Naive thymus-derived CD4-positive, alpha-beta T cell (primary cell): ENCODE measurements at regions not wholly inside any gene's neighbourhood (a gene's known extent, or its start where the extent isn't known, plus 50 kb on each side); places are given as distances from the start of the nearest gene placed in this dataset.

Source experiments
- ATAC-seq: fragments of 150-1000 bp; cut with Tn5 transposase; 2 replicates; pipeline ENCODE4 v1.10.0; 2021; ENCODE audit warnings: mild to moderate bottlenecking, moderate library complexity
- CTCF ChIA-PET: fragments of 350-600 bp; sonication (Branson Sonifier 250); formaldehyde crosslinking; loops from one replicate; lab custom pipeline; 2021; ENCODE audit warnings: antibody characterized with exemption; lab: Charles Lee
- POLR2A ChIA-PET: fragments of 350-600 bp; sonication (Branson Sonifier 250); formaldehyde crosslinking; loops from one replicate; lab custom pipeline; 2021; ENCODE audit warnings: antibody characterized with exemption, inconsistent platforms; lab: Charles Lee
- DNase-seq, 9 donors: peaks; one replicate each; pipeline versions ENCODE4 v3.0.0 to v3.0.0-alpha.2; 2020 to 2022; ENCODE audit warnings: mixed read lengths in 1 of 9
- H3K27ac ChIP-seq: one replicate; pipeline ENCODE4 v1.7.0; 2013; ENCODE audit warnings: mild to moderate bottlenecking, low read depth, low read length, moderate library complexity
- H3K27me3 ChIP-seq, 2 donors: one replicate each; pipeline ENCODE4 v1.7.0; 2013; ENCODE audit warnings: low read length in 2 of 2, mild to moderate bottlenecking in 2 of 2, moderate library complexity in 2 of 2; ENCODE audit not compliant: control insufficient read depth in 2 of 2, insufficient read depth in 2 of 2
- H3K36me3 ChIP-seq, 3 experiments: 1 replicate in 2 of 3; 2 replicates in 1 of 3; pipeline ENCODE4 v1.7.0; 2013; ENCODE audit warnings: low read length in 3 of 3, mild to moderate bottlenecking in 3 of 3, moderate library complexity in 1 of 3; ENCODE audit not compliant: insufficient read depth in 3 of 3, control insufficient read depth in 2 of 3
- H3K4me1 ChIP-seq, 2 donors: one replicate each; pipeline ENCODE4 v1.7.0; 2013; ENCODE audit warnings: low read length in 2 of 2, mild to moderate bottlenecking in 2 of 2, moderate library complexity in 1 of 2; ENCODE audit not compliant: control insufficient read depth in 2 of 2, insufficient read depth in 2 of 2
- H3K4me3 ChIP-seq: 2 replicates; pipeline ENCODE4 v1.7.0; 2013; ENCODE audit warnings: mild to moderate bottlenecking, low read length
- H3K9me3 ChIP-seq, 3 experiments: 1 replicate in 2 of 3; 2 replicates in 1 of 3; pipeline ENCODE4 v1.7.0; 2013; ENCODE audit warnings: low read length in 3 of 3; ENCODE audit not compliant: control insufficient read depth in 2 of 3
- H3K27ac Mint-ChIP-seq, 9 donors: one replicate each; pipeline ENCODE4 v1.8.0; 2020 to 2022; ENCODE audit warnings: mixed read lengths in 9 of 9, mild to moderate bottlenecking in 8 of 9, moderate library complexity in 5 of 9, inconsistent platforms in 2 of 9
- H3K27me3 Mint-ChIP-seq, 5 donors: one replicate each; pipeline ENCODE4 v1.8.0; 2021 to 2022; ENCODE audit warnings: mixed read lengths in 5 of 5, mild to moderate bottlenecking in 1 of 5
- H3K36me3 Mint-ChIP-seq, 5 donors: one replicate each; pipeline ENCODE4 v1.8.0; 2020 to 2022; ENCODE audit warnings: mixed read lengths in 5 of 5, mild to moderate bottlenecking in 3 of 5, inconsistent platforms in 1 of 5
- H3K4me1 Mint-ChIP-seq, 7 donors: one replicate each; pipeline ENCODE4 v1.8.0; 2020 to 2022; ENCODE audit warnings: mixed read lengths in 7 of 7, mild to moderate bottlenecking in 3 of 7, inconsistent platforms in 1 of 7
- H3K4me3 Mint-ChIP-seq, 10 donors: one replicate each; pipeline ENCODE4 v1.8.0; 2020 to 2022; ENCODE audit warnings: mild to moderate bottlenecking in 10 of 10, mixed read lengths in 10 of 10, moderate library complexity in 6 of 10, inconsistent platforms in 2 of 10
- H3K9me3 Mint-ChIP-seq, 11 donors: one replicate each; pipeline ENCODE4 v1.8.0; 2020 to 2022; ENCODE audit warnings: mixed read lengths in 11 of 11, mild to moderate bottlenecking in 4 of 11, inconsistent platforms in 1 of 11, moderate library complexity in 1 of 11
- intact Hi-C, 2 donors: fragments of 100-400 bp; cut with micrococcal nuclease; formaldehyde crosslinking; loops; one replicate each; pipeline ENCODE4 v1.15.1; 2023

DNA sequence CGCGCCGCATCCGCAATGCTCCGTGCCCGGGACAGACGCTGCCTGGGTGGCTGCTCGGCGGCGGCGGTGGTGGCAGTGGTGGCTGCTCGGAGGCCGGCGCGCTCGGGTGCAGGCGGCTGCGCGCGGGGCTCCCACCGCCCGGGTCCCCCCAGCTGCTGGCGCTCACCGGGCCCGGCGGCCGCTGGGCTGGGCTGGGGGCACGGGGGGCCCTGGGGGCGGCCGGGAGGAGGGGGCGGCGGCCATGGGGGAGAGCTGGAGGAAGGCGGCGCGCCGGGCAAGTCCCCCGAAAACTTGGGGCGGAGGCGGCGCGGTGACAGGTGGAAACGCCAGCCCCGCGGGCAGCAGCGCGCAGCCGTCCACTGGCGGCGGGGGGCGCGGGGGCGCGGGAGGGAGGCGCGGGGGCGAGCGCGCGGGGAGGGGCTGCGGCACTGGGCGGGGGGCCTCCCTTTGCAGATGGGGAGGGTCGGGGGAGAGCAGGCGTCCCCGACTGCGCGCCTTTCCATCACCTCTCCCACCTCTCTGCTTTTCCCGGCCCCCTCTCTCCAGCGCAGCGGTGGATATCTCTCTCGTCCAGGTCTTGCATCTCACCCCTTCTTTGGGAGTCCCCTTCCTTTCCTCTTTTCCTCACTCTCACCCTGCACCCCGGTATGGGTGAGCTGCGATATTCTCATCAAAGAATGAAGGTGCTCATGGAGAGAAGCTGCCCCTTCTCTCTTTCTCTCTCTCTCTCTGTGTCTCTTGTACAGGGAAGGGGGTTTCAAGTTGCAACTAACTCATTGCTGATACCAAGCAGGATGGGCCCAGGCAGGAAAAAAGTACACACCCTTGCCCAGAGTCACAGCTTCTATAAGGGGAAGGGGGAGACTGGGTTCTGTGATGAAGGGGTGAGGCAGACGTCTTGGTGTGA is 83.7 kb upstream of the DHRSX start:
- H3K4me3 ChIP-seq: no peak overlapping the region
- no peaks in the 10 kb centered on the region for H3K4me1 ChIP-seq
- Mint-ChIP-seq H3K4me3 (peak overlapping the region; percentile 43 to 85 (median 66)), H3K9me3 (peaks cover 0 to 3% (median 0%) of the 10 kb centered on the region in 11 donors), H3K36me3 (peaks cover 0 to 4% (median 0%) of the 10 kb centered on the region in 5 donors), H3K27ac (peak overlapping the region in 2 of 9 donors; percentile 51 to 66), H3K4me1 (peaks cover 2 to 26% (median 14%) of the 10 kb centered on the region in 7 donors), H3K27me3 (peaks cover 39 to 43% (median 40%) of the 10 kb centered on the region in 5 donors)
- CTCF ChIA-PET: no interaction called here
- ATAC-seq (no peak), DNase-seq (no peak)
- no peak overlapping the region for H3K27ac ChIP-seq
- POLR2A ChIA-PET: no interaction called here
- no peaks in the 10 kb centered on the region for H3K36me3 ChIP-seq
- H3K27me3 ChIP-seq: peaks cover 15 to 28% of the 10 kb centered on the region in 2 donors
- H3K9me3 ChIP-seq: no peaks in the 10 kb centered on the region
- intact Hi-C loops: no loop called here

DNA sequence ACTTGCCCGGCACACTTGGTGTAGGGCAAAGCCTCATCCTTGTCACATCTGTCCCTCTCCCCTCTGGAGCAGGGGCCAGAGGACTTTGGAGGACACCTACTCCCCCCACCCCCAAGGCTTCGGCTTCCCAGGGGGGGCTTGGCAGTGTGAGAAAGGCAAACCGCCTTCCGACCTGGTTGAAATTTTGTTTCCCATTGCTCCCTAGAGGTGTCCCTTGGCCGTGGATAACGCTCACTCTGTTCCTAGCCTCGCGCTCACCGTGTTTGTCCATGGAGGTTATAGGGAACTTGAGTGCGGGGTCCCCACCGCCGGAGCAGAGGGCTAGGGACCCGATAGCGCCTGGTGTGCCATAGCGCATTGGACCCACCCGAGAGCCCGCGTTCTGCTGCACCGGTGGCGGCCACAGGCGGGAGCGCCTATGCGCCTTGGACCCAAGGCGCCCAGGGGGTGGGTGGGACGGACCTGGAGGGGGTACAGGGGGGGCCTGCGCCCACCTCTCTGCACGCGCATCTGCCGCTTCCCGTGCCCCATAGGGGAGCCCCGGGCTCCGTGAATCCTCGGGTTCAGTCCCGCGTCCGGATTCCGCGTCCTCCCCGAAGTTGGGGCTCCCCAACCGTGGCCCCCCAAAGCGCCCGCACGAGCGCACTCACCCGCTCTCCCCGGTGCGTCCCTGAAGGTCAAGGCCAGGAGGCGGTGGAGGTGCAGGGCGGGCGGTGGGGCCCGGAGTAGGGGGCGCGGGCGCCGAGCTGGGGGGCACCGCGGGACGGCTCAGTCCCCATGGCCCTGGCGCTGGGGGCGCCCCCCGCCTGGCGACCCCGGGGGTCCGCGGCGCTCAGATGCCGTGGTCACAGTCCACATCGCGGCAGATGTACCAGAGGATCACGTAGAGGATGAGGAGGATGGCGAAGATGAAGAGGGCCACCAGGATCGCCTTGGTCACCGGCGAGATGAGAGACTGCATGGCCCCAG is 82.7 kb upstream of the DHRSX start:
- Mint-ChIP-seq H3K4me3 (peak overlapping the region in 5 of 10 donors; percentile 28 to 53 (median 42)), H3K4me1 (peaks cover 3 to 26% (median 18%) of the 10 kb centered on the region in 7 donors), H3K9me3 (peaks cover 0 to 3% (median 0%) of the 10 kb centered on the region in 11 donors), H3K27ac (no peak overlapping the region), H3K36me3 (peaks cover 0 to 6% (median 0%) of the 10 kb centered on the region in 5 donors), H3K27me3 (peaks cover 42 to 53% (median 49%) of the 10 kb centered on the region in 5 donors)
- Histone ChIP-seq H3K4me3 (no peak overlapping the region), H3K27ac (no peak overlapping the region), H3K27me3 (peaks cover 15 to 28% of the 10 kb centered on the region in 2 donors), H3K4me1 (no peaks in the 10 kb centered on the region), H3K9me3 (no peaks in the 10 kb centered on the region), H3K36me3 (no peaks in the 10 kb centered on the region)
- CTCF ChIA-PET: no interaction called here
- ATAC-seq (no peak), DNase-seq (no peak)
- intact Hi-C loops: no loop called here
- POLR2A ChIA-PET: no interaction called here

DNA sequence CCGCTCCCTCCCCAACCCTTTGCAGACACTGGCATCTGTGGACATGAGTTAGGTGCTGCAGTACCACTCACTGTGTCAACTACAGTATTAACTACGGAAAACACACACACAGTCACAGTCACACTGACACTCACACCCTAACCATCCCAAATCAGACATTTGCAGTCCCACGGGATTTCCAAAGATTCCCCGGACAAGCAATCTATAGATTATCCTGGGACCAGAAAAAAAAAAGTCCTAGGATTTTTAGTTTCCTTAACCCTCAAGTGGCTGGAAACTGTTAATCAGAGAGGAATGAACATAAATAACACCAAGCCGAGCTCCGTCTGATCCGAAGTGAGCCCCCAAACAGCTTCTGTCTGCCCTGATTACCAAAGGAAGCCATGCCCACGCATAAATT is 81.9 kb upstream of the DHRSX start:
- Mint-ChIP-seq H3K4me1 (peaks cover 3 to 28% (median 19%) of the 10 kb centered on the region in 7 donors), H3K4me3 (peak overlapping the region in 4 of 10 donors; percentile 1 to 53 (median 36))

DNA sequence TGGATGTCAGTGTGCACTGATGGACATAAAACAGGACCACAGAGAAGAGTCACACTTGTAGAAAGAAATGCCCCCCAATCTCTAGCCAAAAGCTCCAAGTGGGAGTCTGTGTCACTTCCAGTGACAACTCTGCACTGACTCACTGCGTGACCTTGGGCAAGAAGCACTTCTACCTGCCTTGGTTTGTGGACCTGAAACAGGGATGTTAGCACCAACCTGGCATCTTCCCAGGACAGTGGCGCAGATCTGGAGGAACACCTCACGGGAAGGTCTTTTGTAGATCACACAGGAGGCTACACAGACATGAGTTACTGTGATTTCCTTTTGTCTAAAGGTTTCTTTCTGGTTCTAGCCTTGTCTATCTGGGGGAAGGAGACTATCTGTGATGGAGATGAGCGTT is 80.5 kb upstream of the DHRSX start:
- Histone ChIP-seq H3K4me3 (no peak overlapping the region), H3K27ac (no peak overlapping the region), H3K27me3 (peaks cover 15 to 28% of the 10 kb centered on the region in 2 donors), H3K36me3 (no peaks in the 10 kb centered on the region), H3K9me3 (no peaks in the 10 kb centered on the region), H3K4me1 (no peaks in the 10 kb centered on the region)
- no peak for ATAC-seq
- ChIA-PET POLR2A (no interaction called here), CTCF (no interaction called here)
- intact Hi-C loops: no loop called here
- Mint-ChIP-seq H3K9me3 (peaks cover 0 to 3% (median 0%) of the 10 kb centered on the region in 11 donors), H3K27me3 (peaks cover 42 to 61% (median 59%) of the 10 kb centered on the region in 5 donors), H3K4me1 (peaks cover 3 to 28% (median 16%) of the 10 kb centered on the region in 7 donors), H3K4me3 (no peak overlapping the region), H3K36me3 (peaks cover 0 to 8% (median 0%) of the 10 kb centered on the region in 5 donors), H3K27ac (no peak overlapping the region)
- DNase-seq: no peak

More for the DNA sequence above, 81.9 kb upstream of the DHRSX start:
- H3K9me3 Mint-ChIP-seq: peaks cover 0 to 3% (median 0%) of the 10 kb centered on the region in 11 donors
- H3K4me3 ChIP-seq: no peak overlapping the region
- peaks cover 15 to 28% of the 10 kb centered on the region in 2 donors for H3K27me3 ChIP-seq
- no peak for DNase-seq
- POLR2A ChIA-PET: no interaction called here
- H3K36me3 Mint-ChIP-seq: peaks cover 0 to 8% (median 0%) of the 10 kb centered on the region in 5 donors
- no peak overlapping the region for H3K27ac ChIP-seq
- intact Hi-C loops: no loop called here
- H3K9me3 ChIP-seq: no peaks in the 10 kb centered on the region
- no peaks in the 10 kb centered on the region for H3K36me3 ChIP-seq
- ATAC-seq: no peak
- peaks cover 42 to 60% (median 57%) of the 10 kb centered on the region in 5 donors for H3K27me3 Mint-ChIP-seq
- no peak overlapping the region for H3K27ac Mint-ChIP-seq
- no peaks in the 10 kb centered on the region for H3K4me1 ChIP-seq
- CTCF ChIA-PET: no interaction called here

DNA sequence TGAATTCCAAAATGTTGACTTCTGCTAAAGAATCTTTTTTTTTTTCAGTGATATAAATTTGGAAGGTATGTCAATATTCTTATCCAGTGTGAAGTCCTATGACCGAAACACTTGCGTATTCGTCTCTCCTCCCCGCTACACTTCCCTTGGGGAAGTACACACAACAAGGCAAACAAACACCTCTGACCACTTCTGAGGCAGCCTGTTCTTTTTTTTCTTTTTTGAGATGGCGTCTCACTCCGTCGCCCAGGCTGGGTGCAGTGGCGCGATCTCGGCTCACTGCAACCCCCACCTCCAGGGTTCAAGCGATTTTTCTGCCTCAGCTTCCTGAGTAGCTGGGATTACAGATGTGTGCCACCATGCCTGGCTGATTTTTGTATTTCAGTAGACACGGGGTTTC is 78.1 kb upstream of the DHRSX start:
- Mint-ChIP-seq H3K27me3 (peaks cover 27 to 55% (median 52%) of the 10 kb centered on the region in 5 donors), H3K4me3 (no peak overlapping the region), H3K27ac (no peak overlapping the region), H3K36me3 (peaks cover 0 to 14% (median 7%) of the 10 kb centered on the region in 5 donors), H3K9me3 (peaks cover 0 to 5% (median 0%) of the 10 kb centered on the region in 11 donors), H3K4me1 (peaks cover 0 to 24% (median 12%) of the 10 kb centered on the region in 7 donors)
- ATAC-seq (no peak), DNase-seq (no peak)
- Histone ChIP-seq H3K4me3 (no peak overlapping the region), H3K27me3 (peaks cover 15 to 28% of the 10 kb centered on the region in 2 donors), H3K9me3 (no peaks in the 10 kb centered on the region), H3K27ac (no peak overlapping the region), H3K36me3 (no peaks in the 10 kb centered on the region), H3K4me1 (no peaks in the 10 kb centered on the region)
- intact Hi-C loops: no loop called here
- ChIA-PET CTCF (no interaction called here), POLR2A (no interaction called here)

DNA sequence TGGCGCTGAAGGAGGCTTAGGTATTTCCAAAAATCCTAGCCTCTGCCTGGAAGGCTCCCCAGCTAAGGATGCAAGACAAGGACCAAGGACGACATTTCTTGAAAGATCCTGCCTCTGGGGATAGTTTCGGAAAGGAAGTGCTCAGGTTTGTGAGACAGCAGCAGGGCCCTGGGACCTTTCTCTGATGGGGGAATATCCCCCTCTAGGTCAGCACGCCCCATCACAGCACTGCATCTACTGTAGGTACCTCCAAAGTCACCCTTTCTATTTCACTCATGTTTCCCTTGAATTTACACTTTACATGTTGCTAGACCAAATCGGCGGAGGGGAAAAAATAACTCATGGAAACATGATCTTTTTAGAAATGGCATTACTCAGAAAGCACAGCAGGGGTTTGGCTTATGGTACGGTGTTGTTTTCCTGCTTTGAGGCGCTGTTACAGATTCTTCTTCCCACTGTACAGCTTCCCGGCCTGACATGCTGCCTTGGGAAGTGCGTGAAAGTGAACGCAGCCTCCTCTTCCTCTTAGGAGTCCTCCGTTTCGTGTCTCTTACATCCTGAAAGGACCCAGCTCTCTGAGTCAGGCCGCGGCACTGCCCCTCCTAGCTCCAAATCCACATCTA is 77.2 kb upstream of the DHRSX start:
- Histone ChIP-seq H3K27me3 (peaks cover 13 to 24% of the 10 kb centered on the region in 2 donors), H3K9me3 (no peaks in the 10 kb centered on the region), H3K4me1 (no peaks in the 10 kb centered on the region), H3K4me3 (no peak overlapping the region), H3K27ac (no peak overlapping the region), H3K36me3 (no peaks in the 10 kb centered on the region)
- Mint-ChIP-seq H3K9me3 (peaks cover 0 to 5% (median 0%) of the 10 kb centered on the region in 11 donors), H3K4me1 (peaks cover 0 to 19% (median 9%) of the 10 kb centered on the region in 7 donors), H3K27ac (no peak overlapping the region), H3K36me3 (peaks cover 0 to 14% (median 7%) of the 10 kb centered on the region in 5 donors), H3K27me3 (peaks cover 22 to 50% (median 46%) of the 10 kb centered on the region in 5 donors), H3K4me3 (no peak overlapping the region)
- no peak for DNase-seq
- no peak for ATAC-seq
- ChIA-PET POLR2A (no interaction called here), CTCF (no interaction called here)
- intact Hi-C loops: no loop called here
